GM23338 (cell line): ENCODE measurements at regions not wholly inside any gene's neighbourhood (a gene's known extent, or its start where the extent isn't known, plus 50 kb on each side); places are given as distances from the start of the nearest gene placed in this dataset.

Experiments used
- ATAC-seq: fragments of 200-7000 bp; cut with Tn5 transposase; 3 replicates; pipeline ENCODE4 v1.9.1; 2020
- DNase-seq: peaks from one replicate; pipeline ENCODE4 v3.0.0-alpha.2; 2015; ENCODE audit warnings: low spot score
- H2AFZ ChIP-seq: fragments of 200-600 bp; sonication (generic); 2 replicates; pipeline ENCODE4 v1.8.0; 2016; ENCODE audit warnings: antibody characterized with exemption, mild to moderate bottlenecking, moderate library complexity
- H3F3A ChIP-seq: fragments of 200-600 bp; sonication (generic); replicated peaks from 2 replicates; pipeline ENCODE4 v1.8.0; 2017; ENCODE audit warnings: antibody characterized with exemption, mixed run types, low read depth
- H3K27ac ChIP-seq: fragments of 200-600 bp; sonication (generic); 2 replicates; pipeline ENCODE4 v1.6.1; 2016; ENCODE audit warnings: low read depth
- H3K27me3 ChIP-seq: fragments of 200-600 bp; sonication (generic); 2 replicates; pipeline ENCODE4 v1.8.0; 2016; ENCODE audit warnings: mild to moderate bottlenecking, mixed run types, moderate library complexity; ENCODE audit not compliant: insufficient read depth
- H3K36me3 ChIP-seq: fragments of 200-600 bp; sonication (generic); 2 replicates; pipeline ENCODE4 v1.8.0; 2016; ENCODE audit warnings: mild to moderate bottlenecking; ENCODE audit not compliant: insufficient read depth
- H3K4me1 ChIP-seq: fragments of 200-600 bp; sonication (generic); 2 replicates; pipeline ENCODE4 v1.8.0; 2016; ENCODE audit warnings: mild to moderate bottlenecking, moderate library complexity; ENCODE audit not compliant: insufficient read depth
- H3K4me2 ChIP-seq: fragments of 200-600 bp; sonication (generic); 2 replicates; pipeline ENCODE4 v1.7.1; 2017; ENCODE audit warnings: mixed run types
- H3K4me3 ChIP-seq: fragments of 200-600 bp; sonication (generic); 2 replicates; pipeline ENCODE4 v1.6.1; 2016; ENCODE audit warnings: mixed run types
- H3K79me2 ChIP-seq: fragments of 200-600 bp; sonication (generic); replicated peaks from 2 replicates; pipeline ENCODE4 v1.8.0; 2017; ENCODE audit warnings: mild to moderate bottlenecking; ENCODE audit not compliant: insufficient read depth
- H3K9me2 ChIP-seq: fragments of 200-600 bp; sonication (generic); 2 replicates; pipeline ENCODE4 v1.8.0; 2017; ENCODE audit not compliant: insufficient read depth
- H4K20me1 ChIP-seq: fragments of 200-600 bp; sonication (generic); replicated peaks from 2 replicates; pipeline ENCODE4 v1.8.0; 2017; ENCODE audit warnings: mild to moderate bottlenecking; ENCODE audit not compliant: insufficient read depth
- H3K27ac Mint-ChIP-seq: 2 replicates; pipeline ENCODE4 v1.8.0; 2020; ENCODE audit warnings: inconsistent platforms, mild to moderate bottlenecking, moderate library complexity, mixed read lengths
- H3K27me3 Mint-ChIP-seq: 3 replicates; pipeline ENCODE4 v1.8.0; 2022; ENCODE audit warnings: low read depth, mild to moderate bottlenecking, moderate library complexity, mixed read lengths, inconsistent platforms; ENCODE audit not compliant: insufficient read depth, poor library complexity
- H3K36me3 Mint-ChIP-seq: 3 replicates; pipeline ENCODE4 v1.8.0; 2021; ENCODE audit warnings: low read depth, mild to moderate bottlenecking, inconsistent platforms, moderate library complexity, mixed read lengths
- H3K4me1 Mint-ChIP-seq: 3 replicates; pipeline ENCODE4 v1.8.0; 2020; ENCODE audit warnings: mild to moderate bottlenecking, inconsistent platforms, mixed read lengths
- H3K4me3 Mint-ChIP-seq: 3 replicates; pipeline ENCODE4 v1.8.0; 2021; ENCODE audit warnings: moderate library complexity, mild to moderate bottlenecking, inconsistent platforms, mixed read lengths
- H3K9me3 Mint-ChIP-seq: 3 replicates; pipeline ENCODE4 v1.8.0; 2020; ENCODE audit warnings: moderate library complexity, mild to moderate bottlenecking, inconsistent platforms, mixed read lengths
- ETS1 ChIP-seq: IDR thresholded peaks from 2 replicates; pipeline ENCODE4 v1.6.1; 2016; ENCODE audit warnings: antibody characterized with exemption
- JUNB ChIP-seq: IDR thresholded peaks from one replicate; pipeline ENCODE4 v1.6.1; 2016; ENCODE audit warnings: antibody characterized with exemption; ENCODE audit not compliant: unreplicated experiment
- NANOG ChIP-seq: IDR thresholded peaks from 2 replicates; pipeline ENCODE4 v1.6.1; 2016; ENCODE audit warnings: antibody characterized with exemption, borderline replicate concordance
- POLR2AphosphoS5 ChIP-seq: IDR thresholded peaks from 2 replicates; pipeline ENCODE4 v1.6.1; 2016; ENCODE audit warnings: antibody characterized with exemption, low read depth
- ZNF114 ChIP-seq: fragments of 250-450 bp; sonication (Bioruptor Pico); IDR thresholded peaks from 2 replicates; pipeline ENCODE4 v1.5.0; 2020; ENCODE audit warnings: mild to moderate bottlenecking, moderate library complexity
- ZNF331 ChIP-seq: fragments of 250-450 bp; sonication (Bioruptor Pico); IDR thresholded peaks from 2 replicates; pipeline ENCODE4 v1.5.0; 2020; ENCODE audit warnings: low read depth, mild to moderate bottlenecking, moderate library complexity
- ZNF462 ChIP-seq: fragments of 250-450 bp; sonication (Bioruptor Pico); IDR thresholded peaks from 2 replicates; pipeline ENCODE4 v1.5.0; 2020; ENCODE audit warnings: mild to moderate bottlenecking, moderate library complexity

- TF ChIP-seq ZNF462 (CRISPR knock-in tag) = no peak
- TF ChIP-seq JUNB = no peak
- no peak for TF ChIP-seq NANOG
- no peak for TF ChIP-seq ZNF331 (CRISPR knock-in tag)
Observed at GRCh38 chr2:194618432-194618831, 1038.6 kb upstream of the SLC39A10 start (continued).

GRCh38 chr2:194616334-194616733 is 1040.7 kb upstream of the SLC39A10 start:
- DNase-seq (no peak), ATAC-seq (no peak)
- peaks cover 21% of the 10 kb centered on the region for H3K36me3 Mint-ChIP-seq
- peaks cover 24% of the 10 kb centered on the region for H3K9me3 Mint-ChIP-seq
- Histone ChIP-seq H3K4me2 (no peak overlapping the region), H4K20me1 (no peaks in the 10 kb centered on the region), H3K36me3 (no peaks in the 10 kb centered on the region), H3F3A (no peaks in the 10 kb centered on the region), H3K4me1 (0 out of 2 replicates have a peak, but pooled peaks cover 5% of the 10 kb centered on the region), H3K4me3 (no peak overlapping the region), H3K27ac (no peak overlapping the region), H3K79me2 (no peaks in the 10 kb centered on the region), H2AFZ (no peak overlapping the region), H3K9me2 (no peaks in the 10 kb centered on the region; the same call in 1 of the 2 replicates), H3K27me3 (no peaks in the 10 kb centered on the region)
- no peak overlapping the region for H3K27ac Mint-ChIP-seq
- no peak overlapping the region for H3K4me3 Mint-ChIP-seq
- no peaks in the 10 kb centered on the region for H3K27me3 Mint-ChIP-seq
- no peaks in the 10 kb centered on the region for H3K4me1 Mint-ChIP-seq
- TF ChIP-seq ZNF331 (CRISPR knock-in tag) (no peak), ETS1 (no peak), POLR2AphosphoS5 (no peak), ZNF462 (CRISPR knock-in tag) (no peak), JUNB (no peak), ZNF114 (CRISPR knock-in tag) (no peak), NANOG (no peak)
